DMS153 (cell line): ENCODE measurements at regions not wholly inside any gene's neighbourhood (a gene's known extent, or its start where the extent isn't known, plus 50 kb on each side); places are given as distances from the start of the nearest gene placed in this dataset.
"Not testable (repeated sequence)": the region's sequence is repeated elsewhere in the genome, so short reads cannot be mapped to it uniquely, and the experiment has no call there.

Experiments used
- DNase-seq: peaks from one replicate; lab custom pipeline; 2025; lab: John Stamatoyannopoulos, UW

DNA sequence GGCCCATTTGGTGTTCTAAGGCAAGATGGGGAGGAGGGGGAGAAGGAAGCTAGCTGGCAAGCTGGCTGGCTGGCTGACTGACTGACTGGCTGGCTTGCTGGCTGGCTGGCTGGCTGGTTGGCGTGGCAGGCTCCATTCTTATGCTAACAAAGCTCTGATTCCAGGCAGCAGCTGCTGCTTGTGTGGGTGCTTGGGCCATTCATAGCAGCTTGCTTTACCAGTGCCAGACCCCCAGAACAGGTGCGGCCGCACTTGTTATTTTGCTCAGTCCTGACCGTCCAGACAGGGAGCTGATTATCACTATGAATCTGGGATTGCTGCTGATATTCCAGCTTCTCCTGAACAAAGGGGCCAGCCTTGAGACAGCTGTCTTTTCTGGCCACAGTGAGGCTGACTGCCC is 131.2 kb upstream of the PAK3 start:
- no peak for DNase-seq

DNA sequence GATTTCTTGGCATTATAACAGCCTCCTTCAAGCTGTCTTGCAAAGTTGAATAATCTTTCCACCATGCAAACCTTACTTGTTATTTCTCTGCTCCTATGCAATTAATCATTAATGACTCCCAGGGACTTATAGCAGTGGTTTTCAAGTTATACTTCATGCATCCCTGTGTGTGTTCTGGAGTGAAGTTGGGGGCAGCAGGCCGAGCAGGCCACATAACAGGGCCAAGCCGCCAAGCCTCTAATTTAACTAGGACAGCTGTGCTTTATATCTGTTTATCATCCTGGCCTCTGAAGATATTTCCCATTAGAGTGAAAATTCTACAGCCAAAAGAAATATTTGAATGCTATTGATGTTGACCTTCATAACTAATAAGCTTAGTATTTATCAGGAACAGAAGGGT is 133.5 kb upstream of the PAK3 start:
- DNase-seq, result no peak

DNA sequence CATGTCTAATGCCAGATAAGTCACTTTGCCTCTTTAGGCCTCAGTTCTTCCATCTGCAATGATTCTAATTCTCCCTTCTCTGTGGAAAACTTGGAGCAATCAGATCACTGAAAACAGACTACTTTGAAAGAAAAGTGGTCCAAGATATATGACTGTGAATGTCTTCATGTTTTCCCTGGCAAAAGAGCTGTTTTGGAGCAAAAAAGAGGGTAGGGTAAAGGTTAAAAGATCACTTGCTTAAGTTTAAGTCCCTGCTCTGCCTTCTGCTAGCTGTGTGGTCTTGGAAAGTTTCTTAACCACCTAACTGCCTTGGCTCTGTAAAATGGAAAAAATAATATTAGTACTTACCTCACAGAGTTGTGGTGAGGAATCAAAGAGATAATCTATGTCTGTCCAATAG is 140.3 kb upstream of the PAK3 start:
- DNase-seq, result no peak

DNA sequence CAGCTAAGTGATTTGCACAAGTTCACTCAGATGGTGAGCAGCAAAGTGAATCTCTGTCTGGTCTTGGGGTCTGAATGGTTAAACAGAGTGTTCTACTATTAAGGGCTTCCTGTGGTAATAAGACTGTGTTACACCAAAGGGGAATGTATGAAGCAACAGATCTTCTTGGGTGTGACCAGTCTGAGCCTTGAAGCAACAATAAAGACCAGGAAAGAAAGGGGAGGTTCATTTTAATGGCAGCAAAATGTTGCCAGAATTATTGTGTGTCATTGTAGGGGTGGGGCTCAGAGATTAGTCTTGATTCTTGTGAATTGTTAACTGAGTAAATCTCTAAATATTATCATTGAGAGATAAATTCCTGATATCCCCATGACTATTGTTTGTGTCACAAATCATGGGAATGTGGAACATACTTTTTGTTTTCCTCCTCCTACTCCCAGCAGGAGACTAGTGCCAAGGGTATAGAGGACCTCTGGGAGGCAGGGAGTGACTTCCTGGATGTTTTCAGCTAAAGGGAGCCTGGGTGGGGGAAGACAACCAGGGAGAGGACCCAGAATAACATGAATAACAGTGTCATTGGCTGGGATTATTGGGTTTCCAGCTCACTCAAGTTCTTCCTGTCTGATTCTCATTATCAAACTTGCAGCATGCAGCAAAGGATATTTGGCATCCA is 141.4 kb upstream of the PAK3 start:
- no peak for DNase-seq

GRCh38 chrX:110951472-110952269 is 144.3 kb upstream of the PAK3 start:
- DNase-seq, result no peak

- DNase-seq, result no peak
Measured at GRCh38 chrX:110944751-110945675, 149.4 kb upstream of the CHRDL1 start.

DNA sequence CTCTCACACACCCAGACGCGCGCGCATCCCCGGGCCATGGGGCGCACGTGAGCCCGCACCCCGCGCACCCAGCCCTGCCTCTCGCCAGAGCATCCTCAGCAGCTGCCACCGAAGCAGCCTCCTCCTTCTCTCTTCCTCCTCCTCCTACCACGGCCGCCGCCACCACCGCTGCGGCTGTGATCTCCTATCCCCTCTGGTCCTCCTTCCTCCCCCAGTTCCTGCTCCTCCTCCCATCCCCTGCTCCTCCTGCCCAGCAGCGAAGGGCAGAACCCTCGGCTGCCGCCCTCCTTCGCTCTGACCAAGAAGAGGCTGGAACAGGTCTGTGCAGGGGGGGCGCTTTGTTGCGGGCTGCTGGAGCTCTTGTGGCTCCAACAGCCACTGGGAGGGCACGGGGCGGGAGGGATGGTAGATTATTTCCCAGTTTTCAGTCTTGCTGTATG is 148.7 kb upstream of the CHRDL1 start:
- no peak for DNase-seq

GRCh38 chrX:110941906-110942305 is 146.3 kb upstream of the CHRDL1 start:
- no peak for DNase-seq

DNA sequence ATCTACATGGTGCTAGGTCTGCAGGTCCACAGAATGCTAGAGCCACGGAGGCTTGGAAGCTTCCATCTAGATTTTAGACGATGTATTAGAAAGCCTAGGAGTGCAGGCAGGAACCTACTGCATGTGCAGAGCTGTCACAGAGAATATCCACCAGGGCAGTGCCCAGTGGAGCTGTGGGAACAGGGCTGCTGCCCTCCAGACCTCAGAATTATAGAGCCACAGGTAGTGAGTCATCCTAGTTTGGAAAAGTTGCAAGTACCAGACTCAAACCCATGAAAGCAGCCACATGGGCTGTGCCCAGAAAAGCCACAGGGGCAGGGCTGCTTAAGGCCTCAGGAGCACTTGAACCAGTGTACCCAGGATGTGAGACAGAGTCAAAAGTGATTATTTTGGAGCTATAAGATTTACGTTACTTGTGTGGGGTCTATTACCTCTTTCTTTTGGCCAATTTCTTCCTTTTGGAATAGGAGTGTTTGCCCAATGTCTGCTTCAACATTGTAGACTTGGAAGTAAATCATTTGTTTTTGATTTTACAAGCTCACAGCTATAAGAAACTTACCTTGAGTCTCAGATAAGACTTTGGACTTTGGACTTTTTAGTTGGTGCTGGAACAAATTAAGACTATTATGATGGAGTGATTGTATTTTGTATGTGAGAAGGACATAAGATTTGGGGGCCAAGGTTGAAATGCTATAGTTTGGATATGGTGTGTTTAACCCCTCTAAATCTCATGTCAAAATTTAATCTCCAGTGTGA is 143.5 kb upstream of the CHRDL1 start:
- DNase-seq, result no peak

- no peak for DNase-seq
Measured at GRCh38 chrX:110924871-110925270, 129.3 kb upstream of the CHRDL1 start.

DNA sequence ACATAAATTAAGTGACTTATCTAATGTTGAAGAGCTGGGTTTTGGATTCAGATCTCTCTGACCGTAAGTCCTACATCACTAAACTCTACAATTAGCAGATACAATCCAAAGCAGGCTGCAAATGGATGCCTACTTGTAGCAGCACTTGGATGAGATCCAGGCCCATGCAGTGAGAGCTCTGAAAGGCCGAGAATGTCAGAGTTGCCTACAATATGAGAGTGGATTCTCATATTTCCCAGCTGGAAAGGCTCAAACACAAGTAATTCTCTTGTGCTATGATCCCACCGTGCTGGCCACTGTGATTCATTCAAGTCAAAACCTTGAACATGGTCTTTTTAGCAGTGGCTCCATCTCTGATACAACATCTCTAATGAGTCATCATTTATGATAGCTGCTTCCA is 125.4 kb upstream of the CHRDL1 start:
- no peak for DNase-seq

- DNase-seq, result no peak
Measured at GRCh38 chrX:110915570-110915969, 120.0 kb upstream of the CHRDL1 start.

GRCh38 chrX:110915111-110915510 is 119.5 kb upstream of the CHRDL1 start:
- no peak for DNase-seq

DNA sequence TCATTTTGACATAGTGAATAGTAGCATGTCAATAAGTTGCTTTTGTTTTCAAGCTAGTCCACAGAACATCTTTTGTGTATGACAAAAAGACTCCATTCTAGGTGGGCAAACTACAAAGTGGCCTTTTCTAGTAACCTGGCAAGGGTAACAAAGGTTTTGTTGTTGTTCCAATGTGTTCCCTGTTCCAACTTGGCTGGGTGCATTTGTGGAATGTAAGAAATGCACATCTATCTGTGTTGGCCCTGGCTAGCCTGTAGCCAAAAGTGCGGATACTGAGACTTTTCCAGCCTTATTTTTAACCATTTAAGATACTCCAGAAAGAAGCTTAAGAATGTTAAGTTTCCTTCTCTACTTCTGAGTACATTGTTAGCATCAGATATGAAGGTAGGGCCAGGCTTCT is 118.7 kb upstream of the CHRDL1 start:
- no peak for DNase-seq

DNA sequence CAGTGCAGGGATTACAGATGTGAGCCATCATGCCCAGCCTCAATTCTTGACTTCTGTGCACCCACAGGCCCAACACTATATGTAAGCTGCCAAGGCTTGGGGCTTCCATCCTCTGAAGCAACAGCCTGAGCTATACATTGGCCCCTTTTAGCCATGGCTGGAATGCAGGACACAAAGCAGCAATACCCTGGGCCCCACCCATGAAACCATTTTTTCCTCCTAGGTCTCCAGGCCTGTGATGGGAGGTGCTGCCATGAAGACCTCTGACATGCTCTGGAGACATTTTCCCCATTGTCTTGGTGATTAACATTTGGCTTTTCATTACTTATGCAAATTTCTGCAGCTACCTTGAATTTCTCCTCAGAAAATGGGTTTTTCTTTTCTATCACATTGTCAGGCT is 109.1 kb upstream of the CHRDL1 start:
- not testable (repeated sequence) for DNase-seq

DNA sequence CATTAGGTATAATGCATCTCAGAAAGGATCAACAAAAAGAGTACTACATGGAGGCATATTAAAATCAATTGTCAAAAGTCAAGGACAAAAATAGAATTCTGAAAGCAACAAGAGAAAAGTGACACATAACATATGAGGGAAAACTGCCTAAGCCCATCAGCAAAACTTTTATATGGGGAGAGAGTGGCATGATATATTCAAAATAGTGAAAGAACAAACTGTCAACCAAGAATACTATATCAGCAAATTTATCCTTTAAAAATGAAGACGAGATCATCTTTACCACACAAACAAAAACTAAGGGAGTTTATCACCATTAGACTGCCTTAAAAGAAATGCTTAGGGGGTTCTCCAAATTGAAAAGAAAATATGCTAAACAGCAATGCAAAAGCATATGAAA is 86.4 kb upstream of the CHRDL1 start:
- no peak for DNase-seq

DNA sequence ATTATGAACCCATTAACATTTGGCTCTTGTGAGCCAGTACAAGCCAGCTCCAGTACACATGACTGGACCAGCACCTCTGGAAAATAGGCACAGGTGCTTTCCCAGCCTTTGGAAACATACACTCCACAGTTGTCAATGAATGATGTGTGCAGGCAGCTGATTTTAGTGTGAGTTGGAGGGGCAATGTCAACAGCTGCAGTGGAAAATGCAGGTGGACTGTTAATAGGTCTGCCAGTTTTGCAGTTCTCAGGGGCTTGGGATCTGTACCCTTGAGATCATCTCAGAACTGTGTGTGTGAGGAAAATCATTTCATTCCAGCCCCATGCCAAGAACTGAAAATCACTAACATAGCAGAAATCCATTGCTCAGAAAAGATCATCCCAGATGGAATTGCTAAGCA is 81.7 kb upstream of the CHRDL1 start:
- DNase-seq, result no peak

DNA sequence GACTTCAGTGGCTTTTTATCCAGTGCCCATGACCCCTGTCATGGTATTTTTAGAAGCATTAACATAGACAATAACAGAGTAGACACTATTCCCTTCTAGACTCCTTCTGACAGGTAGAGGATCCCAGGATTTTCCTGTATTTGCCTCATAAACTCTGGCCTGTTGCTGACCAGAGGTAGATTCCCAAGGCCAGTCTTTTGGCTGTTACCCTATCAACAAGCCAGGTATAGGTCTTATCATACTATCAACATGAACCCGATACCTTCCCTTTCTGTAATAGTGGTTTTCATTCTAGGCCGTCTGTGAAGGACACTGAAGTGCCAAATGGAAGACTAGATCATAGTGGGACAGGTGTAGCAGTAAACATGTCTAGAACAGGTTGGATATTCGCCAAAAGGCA is 76.2 kb upstream of the CHRDL1 start:
- no peak for DNase-seq

- no peak for DNase-seq
Measured at GRCh38 chrX:110866421-110866820, 70.8 kb upstream of the CHRDL1 start.

- DNase-seq, result no peak
Measured at GRCh38 chrX:110863883-110864282, 68.3 kb upstream of the CHRDL1 start.

DNA sequence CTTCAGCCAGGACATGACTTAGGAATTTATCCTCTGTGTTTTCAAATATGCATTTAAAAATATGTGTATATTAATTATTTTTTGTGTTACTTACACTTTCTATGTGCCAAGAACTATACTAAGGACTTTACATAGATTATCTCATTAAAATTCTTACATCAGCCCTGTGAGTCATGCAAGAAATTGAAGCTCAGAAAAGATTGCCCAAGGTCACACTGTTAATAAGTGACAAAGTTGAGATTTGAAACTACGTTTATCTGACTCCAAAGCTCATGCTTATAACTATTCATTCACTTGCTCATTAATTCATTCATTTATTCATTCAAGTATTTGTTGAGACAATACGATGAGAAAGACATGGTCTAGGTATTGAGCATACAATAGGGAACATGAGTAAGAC is 62.9 kb upstream of the CHRDL1 start:
- DNase-seq, result no peak

DNA sequence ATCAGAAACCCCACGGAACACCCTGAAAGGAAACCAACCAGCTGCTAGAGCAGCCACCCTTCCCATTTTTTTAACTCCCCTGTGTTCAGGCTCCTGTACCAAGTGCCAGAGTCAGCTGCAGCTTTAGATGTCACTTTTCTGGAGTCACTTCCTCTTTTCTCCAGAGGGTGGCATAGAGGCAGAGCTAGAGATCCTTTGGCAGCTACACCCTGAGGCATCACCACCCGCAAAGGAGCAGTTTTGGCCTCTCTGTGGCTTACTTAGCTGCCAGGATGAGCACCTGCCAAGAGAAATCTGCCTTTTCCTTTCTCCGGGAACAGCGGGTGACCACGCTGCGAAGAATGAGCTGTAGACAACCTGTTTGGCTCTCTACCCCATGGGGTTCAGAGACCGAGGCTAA is 58.0 kb upstream of the CHRDL1 start:
- DNase-seq, result peak; percentile 0
